OCI-LY1 (cell line): ENCODE measurements at regions not wholly inside any gene's neighbourhood (a gene's known extent, or its start where the extent isn't known, plus 50 kb on each side); places are given as distances from the start of the nearest gene placed in this dataset.
"Not testable (repeated sequence)": the region's sequence is repeated elsewhere in the genome, so short reads cannot be mapped to it uniquely, and the experiment has no call there.

ENCODE experiments used
- H2AFZ ChIP-seq: fragments of 200-600 bp; sonication (generic), shearing (Covaris generic); 2 replicates; pipeline ENCODE4 v1.6.0; 2014; ENCODE audit warnings: antibody characterized with exemption, mild to moderate bottlenecking, low read length
- H3F3A ChIP-seq: fragments of 200-600 bp; sonication (generic), shearing (Covaris generic); 2 replicates; pipeline ENCODE4 v1.6.0; 2014; ENCODE audit warnings: mild to moderate bottlenecking, antibody characterized with exemption, low read length, moderate library complexity; ENCODE audit not compliant: insufficient read depth
- H3K27ac ChIP-seq: fragments of 200-600 bp; sonication (generic); 2 replicates; pipeline ENCODE4 v1.5.1; 2014; ENCODE audit warnings: low read length, mixed run types, mild to moderate bottlenecking, low read depth; ENCODE audit not compliant: poor library complexity, severe bottlenecking
- H3K27me3 ChIP-seq: fragments of 200-600 bp; sonication (generic); 2 replicates; pipeline ENCODE4 v1.6.0; 2014; ENCODE audit warnings: antibody characterized with exemption, mild to moderate bottlenecking, low read length, moderate library complexity; ENCODE audit not compliant: insufficient read depth
- H3K36me3 ChIP-seq: fragments of 200-600 bp; sonication (generic); 2 replicates; pipeline ENCODE4 v1.6.1; 2014; ENCODE audit warnings: mild to moderate bottlenecking, antibody characterized with exemption, low read length, moderate library complexity, mixed read lengths; ENCODE audit not compliant: insufficient read depth
- H3K4me1 ChIP-seq: fragments of 200-600 bp; sonication (generic); 2 replicates; pipeline ENCODE4 v1.5.1; 2014; ENCODE audit warnings: mild to moderate bottlenecking, low read length, moderate library complexity; ENCODE audit not compliant: insufficient read depth, severe bottlenecking
- H3K4me2 ChIP-seq: fragments of 200-600 bp; sonication (generic), shearing (Covaris generic); 2 replicates; pipeline ENCODE4 v1.6.1; 2014; ENCODE audit warnings: low read length
- H3K4me3 ChIP-seq: fragments of 200-600 bp; sonication (generic); 2 replicates; pipeline ENCODE4 v1.5.1; 2014; ENCODE audit warnings: low read length, low read depth, mild to moderate bottlenecking, mixed read lengths; ENCODE audit not compliant: poor library complexity, severe bottlenecking
- H3K79me2 ChIP-seq: fragments of 200-600 bp; shearing (Covaris generic); 2 replicates; pipeline ENCODE4 v1.6.1; 2016; ENCODE audit warnings: mixed run types, low read length, mixed read lengths; ENCODE audit not compliant: insufficient read depth
- H3K9ac ChIP-seq: fragments of 200-600 bp; sonication (generic), shearing (Covaris generic); 2 replicates; pipeline ENCODE4 v1.6.1; 2014; ENCODE audit warnings: mild to moderate bottlenecking, low read length, mixed read lengths
- H3K9me2 ChIP-seq: fragments of 200-600 bp; sonication (generic), shearing (Covaris generic); 2 replicates; pipeline ENCODE4 v1.6.1; 2014; ENCODE audit warnings: low read depth, mild to moderate bottlenecking, low read length, mixed read lengths
- H3K9me3 ChIP-seq: fragments of 200-600 bp; shearing (Covaris generic); 2 replicates; pipeline ENCODE4 v1.6.1; 2014; ENCODE audit warnings: low read length, mixed read lengths
- H4K20me1 ChIP-seq: fragments of 200-600 bp; sonication (generic), shearing (Covaris generic); 2 replicates; pipeline ENCODE4 v1.6.0; 2016; ENCODE audit warnings: mild to moderate bottlenecking, low read length; ENCODE audit not compliant: insufficient read depth
- EZH2 ChIP-seq: fragments of 200-600 bp; sonication (generic), shearing (Covaris generic); IDR thresholded peaks from 2 replicates; pipeline ENCODE4 v1.8.0; 2017; ENCODE audit warnings: borderline replicate concordance, mixed run types, mild to moderate bottlenecking, antibody characterized with exemption, low read length, moderate library complexity, mixed read lengths
- TF ChIP-seq, protein P1 (sequence below): fragments of 200-600 bp; sonication (generic), shearing (Covaris generic); IDR thresholded peaks from 2 replicates; pipeline ENCODE4 v1.5.1; 2017; ENCODE audit warnings: mild to moderate bottlenecking, antibody characterized with exemption, low read length, moderate library complexity, mixed read lengths

DNA sequence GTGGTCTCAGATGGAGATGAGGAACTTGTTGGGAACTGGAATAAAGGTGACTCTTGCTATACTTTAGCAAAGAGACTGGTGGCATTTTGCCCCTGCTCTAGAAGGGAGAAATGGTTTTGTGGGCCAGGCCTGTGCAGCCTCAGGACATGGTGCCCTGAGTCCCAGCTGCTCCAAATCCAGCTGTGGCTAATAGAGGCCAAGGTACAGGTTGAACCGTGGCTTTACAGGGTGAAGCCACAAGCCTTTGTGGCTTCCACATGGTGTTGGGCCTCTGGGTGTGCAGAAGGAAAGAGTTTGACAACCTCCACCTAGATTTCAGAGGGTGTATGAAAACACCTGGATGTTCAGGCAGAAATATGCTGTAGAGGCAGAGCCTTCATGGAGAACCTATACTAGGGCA lies 586.0 kb downstream of the FLRT2 start:
- H3K4me2 ChIP-seq: no peak overlapping the region
- no peaks in the 10 kb centered on the region for H4K20me1 ChIP-seq
- H3K4me3 ChIP-seq: no peak overlapping the region
- no peaks in the 10 kb centered on the region for H3K27me3 ChIP-seq
- no peaks in the 10 kb centered on the region for H3K4me1 ChIP-seq
- no peaks in the 10 kb centered on the region for H3K36me3 ChIP-seq
- H3K9me2 ChIP-seq: no peaks in the 10 kb centered on the region
- H3K9ac ChIP-seq: no peak overlapping the region
- TF ChIP-seq, protein P1, sequence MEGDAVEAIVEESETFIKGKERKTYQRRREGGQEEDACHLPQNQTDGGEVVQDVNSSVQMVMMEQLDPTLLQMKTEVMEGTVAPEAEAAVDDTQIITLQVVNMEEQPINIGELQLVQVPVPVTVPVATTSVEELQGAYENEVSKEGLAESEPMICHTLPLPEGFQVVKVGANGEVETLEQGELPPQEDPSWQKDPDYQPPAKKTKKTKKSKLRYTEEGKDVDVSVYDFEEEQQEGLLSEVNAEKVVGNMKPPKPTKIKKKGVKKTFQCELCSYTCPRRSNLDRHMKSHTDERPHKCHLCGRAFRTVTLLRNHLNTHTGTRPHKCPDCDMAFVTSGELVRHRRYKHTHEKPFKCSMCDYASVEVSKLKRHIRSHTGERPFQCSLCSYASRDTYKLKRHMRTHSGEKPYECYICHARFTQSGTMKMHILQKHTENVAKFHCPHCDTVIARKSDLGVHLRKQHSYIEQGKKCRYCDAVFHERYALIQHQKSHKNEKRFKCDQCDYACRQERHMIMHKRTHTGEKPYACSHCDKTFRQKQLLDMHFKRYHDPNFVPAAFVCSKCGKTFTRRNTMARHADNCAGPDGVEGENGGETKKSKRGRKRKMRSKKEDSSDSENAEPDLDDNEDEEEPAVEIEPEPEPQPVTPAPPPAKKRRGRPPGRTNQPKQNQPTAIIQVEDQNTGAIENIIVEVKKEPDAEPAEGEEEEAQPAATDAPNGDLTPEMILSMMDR: no peak
- TF ChIP-seq EZH2: no peak
- no peaks in the 10 kb centered on the region for H3K9me3 ChIP-seq
- H2AFZ ChIP-seq: no peak overlapping the region
- H3K79me2 ChIP-seq: no peaks in the 10 kb centered on the region
- no peak overlapping the region for H3K27ac ChIP-seq
- H3F3A ChIP-seq: no peaks in the 10 kb centered on the region

DNA sequence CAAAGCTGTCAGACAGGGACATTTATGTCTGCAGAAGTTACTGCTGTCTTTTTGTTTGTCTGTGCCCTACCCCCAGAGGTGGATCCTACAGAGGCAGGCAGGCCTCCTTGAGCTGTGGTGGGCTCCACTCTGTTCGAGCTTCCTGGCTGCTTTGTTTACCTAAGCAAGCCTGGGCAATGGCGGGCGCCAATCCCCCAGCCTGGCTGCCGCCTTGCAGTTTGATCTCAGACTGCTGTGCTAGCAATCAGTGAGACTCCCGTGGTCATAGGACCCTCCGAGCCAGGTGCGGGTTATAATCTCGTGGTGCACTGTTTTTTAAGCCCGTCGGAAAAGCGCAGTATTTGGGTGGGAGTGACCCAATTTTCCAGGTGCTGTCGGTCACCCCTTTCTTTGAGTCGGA lies 580.9 kb downstream of the FLRT2 start:
- H4K20me1 ChIP-seq, H3K9ac ChIP-seq, H3K79me2 ChIP-seq, H3F3A ChIP-seq, H3K27me3 ChIP-seq, H3K4me1 ChIP-seq, H2AFZ ChIP-seq, H3K4me3 ChIP-seq, H3K27ac ChIP-seq, H3K4me2 ChIP-seq, H3K9me2 ChIP-seq, H3K36me3 ChIP-seq, H3K9me3 ChIP-seq: not testable (repeated sequence)

DNA sequence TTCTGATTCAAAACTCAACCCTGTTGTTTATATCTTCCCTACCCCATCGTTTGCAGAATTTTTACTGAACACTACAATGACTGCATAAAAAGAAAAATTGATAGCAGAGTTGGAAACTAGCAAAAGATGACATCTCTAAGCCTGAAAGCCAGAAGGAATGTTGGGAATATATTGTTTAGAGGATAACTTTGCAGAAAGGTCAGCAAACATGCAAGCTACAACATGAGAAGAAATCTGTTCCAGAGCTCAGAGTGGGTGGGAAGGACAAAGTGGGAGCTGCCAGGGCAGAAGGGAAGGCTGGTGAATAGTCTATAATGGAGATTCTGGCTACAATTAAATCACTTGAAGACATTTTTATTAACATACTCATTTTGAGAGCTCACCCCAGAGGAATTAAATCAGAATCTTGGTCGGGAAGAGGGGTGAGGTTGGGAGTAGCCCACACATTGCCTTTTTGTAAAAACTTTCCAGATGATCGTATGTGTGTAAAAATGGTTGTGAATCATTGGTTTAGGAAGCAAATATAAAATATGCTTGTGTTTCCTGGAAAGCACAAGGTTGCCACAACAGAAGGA lies 574.8 kb downstream of the FLRT2 start:
- no peaks in the 10 kb centered on the region for H3K9me2 ChIP-seq
- TF ChIP-seq EZH2: no peak
- TF ChIP-seq, protein P1: no peak
- H4K20me1 ChIP-seq: no peaks in the 10 kb centered on the region
- no peak overlapping the region for H2AFZ ChIP-seq
- no peak overlapping the region for H3K4me3 ChIP-seq
- no peaks in the 10 kb centered on the region for H3K4me1 ChIP-seq
- H3K27me3 ChIP-seq: no peaks in the 10 kb centered on the region
- H3K36me3 ChIP-seq: no peaks in the 10 kb centered on the region
- no peaks in the 10 kb centered on the region for H3K9me3 ChIP-seq
- H3K79me2 ChIP-seq: no peaks in the 10 kb centered on the region
- H3K9ac ChIP-seq: no peak overlapping the region
- H3K27ac ChIP-seq: no peak overlapping the region
- H3K4me2 ChIP-seq: no peak overlapping the region
- H3F3A ChIP-seq: no peaks in the 10 kb centered on the region

DNA sequence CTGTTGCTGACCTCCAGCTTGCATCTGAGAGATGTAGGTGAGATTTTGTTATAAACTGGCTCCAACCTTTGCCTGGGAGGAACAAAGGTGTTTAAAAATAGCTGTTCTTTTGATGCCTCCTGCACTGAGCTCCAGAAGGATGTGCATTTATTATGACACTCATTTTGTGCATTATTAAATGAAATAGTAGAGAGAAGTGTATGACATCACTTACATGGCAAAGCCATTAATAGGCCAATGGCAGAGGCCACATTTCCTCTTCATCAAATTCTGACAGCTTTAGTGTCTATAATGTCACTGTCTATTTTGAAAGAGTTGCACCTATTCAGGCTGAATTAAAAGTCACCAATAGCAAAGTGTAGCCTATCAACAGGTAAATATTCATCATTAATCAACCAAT lies 564.6 kb downstream of the FLRT2 start:
- Histone ChIP-seq H3K9me2 (no peaks in the 10 kb centered on the region), H3K79me2 (no peaks in the 10 kb centered on the region)

More for the DNA sequence above, 564.6 kb downstream of the FLRT2 start:
- TF ChIP-seq EZH2: no peak
- TF ChIP-seq, protein P1: no peak
- Histone ChIP-seq H3K9me3 (no peaks in the 10 kb centered on the region), H3K27ac (no peak overlapping the region), H3K4me3 (no peak overlapping the region), H3K9ac (no peak overlapping the region), H3K4me1 (no peaks in the 10 kb centered on the region), H3K36me3 (no peaks in the 10 kb centered on the region), H3F3A (no peaks in the 10 kb centered on the region), H2AFZ (no peak overlapping the region), H4K20me1 (no peaks in the 10 kb centered on the region), H3K27me3 (no peaks in the 10 kb centered on the region), H3K4me2 (no peak overlapping the region)
